T-helper 17 cell (primary cell): ENCODE measurements at regions not wholly inside any gene's neighbourhood (a gene's known extent, or its start where the extent isn't known, plus 50 kb on each side); places are given as distances from the start of the nearest gene placed in this dataset.

Source experiments
- ATAC-seq: fragments of 150-1000 bp; cut with Tn5 transposase; 2 replicates; pipeline ENCODE4 v1.10.0; 2021; ENCODE audit warnings: mild to moderate bottlenecking, moderate library complexity
- DNase-seq, 3 donors: peaks; one replicate each; pipeline versions ENCODE4 v3.0.0 to v3.0.0-alpha.2; 2020 to 2021
- H3K9me3 ChIP-seq: one replicate; pipeline ENCODE4 v1.7.0; 2013; ENCODE audit warnings: low read length, mild to moderate bottlenecking; ENCODE audit not compliant: control insufficient read depth, poor library complexity, severe bottlenecking
- H3K27ac Mint-ChIP-seq: one replicate; pipeline ENCODE4 v1.8.0; 2022; ENCODE audit warnings: mild to moderate bottlenecking, moderate library complexity, mixed read lengths
- H3K27me3 Mint-ChIP-seq: one replicate; pipeline ENCODE4 v1.8.0; 2022; ENCODE audit warnings: mixed read lengths
- H3K36me3 Mint-ChIP-seq: one replicate; pipeline ENCODE4 v1.8.0; 2022; ENCODE audit warnings: low read depth, mixed read lengths
- H3K4me1 Mint-ChIP-seq: one replicate; pipeline ENCODE4 v1.8.0; 2022; ENCODE audit warnings: mild to moderate bottlenecking, mixed read lengths
- H3K4me3 Mint-ChIP-seq: one replicate; pipeline ENCODE4 v1.8.0; 2022; ENCODE audit warnings: mild to moderate bottlenecking, moderate library complexity, mixed read lengths

- H3K9me3 ChIP-seq = no peaks in the 10 kb centered on the region
- Mint-ChIP-seq H3K27ac (no peak overlapping the region), H3K27me3 (no peaks in the 10 kb centered on the region), H3K4me3 (no peak overlapping the region), H3K4me1 (no peaks in the 10 kb centered on the region), H3K36me3 (no peaks in the 10 kb centered on the region)
- ATAC-seq (no peak), DNase-seq (no peak)
These were observed 62.0 kb upstream of the ST6GALNAC3 start for GRCh38 chr1:76012341-76013205.

DNA sequence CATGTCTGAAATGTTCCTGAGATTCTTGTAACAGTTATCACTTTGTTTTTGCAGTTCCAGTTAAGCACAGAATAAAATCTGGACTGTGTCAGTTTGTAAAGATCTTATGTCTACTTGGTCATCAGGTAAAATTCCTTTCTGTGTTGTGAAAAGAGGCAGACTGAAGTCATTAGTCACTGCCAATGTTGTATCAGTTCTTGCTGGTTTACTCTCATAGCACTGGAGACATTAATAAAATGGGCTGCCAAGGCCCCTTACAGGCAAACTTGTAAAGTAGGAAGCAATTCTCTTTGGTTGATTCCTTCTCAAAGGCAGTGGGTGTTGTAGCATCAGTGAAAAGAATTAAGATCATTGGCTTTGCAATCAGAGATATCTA, 61.4 kb upstream of the ST6GALNAC3 start:
- no peak overlapping the region for H3K4me3 Mint-ChIP-seq
- H3K27me3 Mint-ChIP-seq = no peaks in the 10 kb centered on the region
- no peaks in the 10 kb centered on the region for H3K36me3 Mint-ChIP-seq
- ATAC-seq (no peak), DNase-seq (no peak)
- H3K9me3 ChIP-seq = no peaks in the 10 kb centered on the region
- no peak overlapping the region for H3K27ac Mint-ChIP-seq
- H3K4me1 Mint-ChIP-seq = no peaks in the 10 kb centered on the region

DNA sequence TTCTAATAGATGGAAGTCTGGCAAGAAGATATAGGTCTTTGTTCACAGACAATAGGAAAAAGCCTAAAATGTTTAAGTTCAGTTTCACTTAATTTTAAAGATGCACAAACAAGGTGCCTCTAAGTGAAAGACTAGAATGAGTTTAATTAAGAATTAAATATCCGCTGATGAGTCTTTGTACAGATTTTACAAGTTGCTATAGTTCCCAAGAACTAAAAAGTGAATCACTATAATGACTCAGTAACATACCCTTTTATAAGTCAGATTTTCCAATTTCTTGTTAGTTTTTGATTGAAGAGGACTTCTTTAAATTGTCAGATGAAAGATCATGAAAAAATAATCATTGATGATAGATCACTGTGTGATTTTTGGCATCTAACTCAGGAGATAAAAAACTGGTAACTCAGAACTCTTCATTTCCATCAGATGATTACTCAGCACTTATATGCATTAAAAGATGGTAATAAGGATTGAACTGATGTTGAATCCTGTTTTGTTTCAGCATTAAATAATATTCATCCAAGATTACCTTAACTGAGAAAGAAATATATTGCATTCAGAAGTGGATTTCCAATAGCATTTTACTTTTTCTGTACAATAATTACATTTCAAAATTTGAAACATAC, 59.0 kb upstream of the ST6GALNAC3 start:
- Mint-ChIP-seq H3K4me1 (no peaks in the 10 kb centered on the region), H3K4me3 (no peak overlapping the region), H3K27ac (no peak overlapping the region), H3K36me3 (no peaks in the 10 kb centered on the region), H3K27me3 (no peaks in the 10 kb centered on the region)
- DNase-seq (no peak), ATAC-seq (no peak)
- no peaks in the 10 kb centered on the region for H3K9me3 ChIP-seq

DNA sequence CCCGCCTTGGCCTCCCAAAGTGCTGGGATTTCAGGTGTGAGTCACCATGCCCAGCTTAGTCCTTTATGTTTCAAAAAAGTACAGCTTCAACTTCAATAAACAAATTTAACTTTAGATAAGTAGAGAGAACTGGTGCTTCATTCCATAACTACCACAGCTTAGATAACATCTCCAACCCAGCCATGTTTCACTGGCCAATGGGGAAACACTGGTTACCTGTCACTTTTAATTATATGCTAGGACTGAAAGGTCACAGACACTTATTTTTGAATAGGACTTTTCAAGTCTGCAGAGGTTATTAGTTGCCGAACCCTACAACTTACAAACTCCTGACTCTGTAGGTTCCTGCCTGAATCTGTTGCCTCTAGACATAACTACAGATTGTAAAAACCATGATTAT, 56.5 kb upstream of the ST6GALNAC3 start:
- H3K4me1 Mint-ChIP-seq = no peaks in the 10 kb centered on the region
- DNase-seq (no peak), ATAC-seq (no peak)
- H3K36me3 Mint-ChIP-seq = no peaks in the 10 kb centered on the region
- no peak overlapping the region for H3K27ac Mint-ChIP-seq
- H3K9me3 ChIP-seq = no peaks in the 10 kb centered on the region
- peaks cover 7% of the 10 kb centered on the region for H3K27me3 Mint-ChIP-seq
- H3K4me3 Mint-ChIP-seq = no peak overlapping the region

- H3K27me3 Mint-ChIP-seq = peaks cover 18% of the 10 kb centered on the region
- DNase-seq (no peak), ATAC-seq (no peak)
- no peaks in the 10 kb centered on the region for H3K36me3 Mint-ChIP-seq
- H3K4me3 Mint-ChIP-seq = no peak overlapping the region
- no peaks in the 10 kb centered on the region for H3K9me3 ChIP-seq
- H3K4me1 Mint-ChIP-seq = no peaks in the 10 kb centered on the region
- H3K27ac Mint-ChIP-seq = no peak overlapping the region
These were observed 52.7 kb upstream of the ST6GALNAC3 start for GRCh38 chr1:76021846-76022245.

DNA sequence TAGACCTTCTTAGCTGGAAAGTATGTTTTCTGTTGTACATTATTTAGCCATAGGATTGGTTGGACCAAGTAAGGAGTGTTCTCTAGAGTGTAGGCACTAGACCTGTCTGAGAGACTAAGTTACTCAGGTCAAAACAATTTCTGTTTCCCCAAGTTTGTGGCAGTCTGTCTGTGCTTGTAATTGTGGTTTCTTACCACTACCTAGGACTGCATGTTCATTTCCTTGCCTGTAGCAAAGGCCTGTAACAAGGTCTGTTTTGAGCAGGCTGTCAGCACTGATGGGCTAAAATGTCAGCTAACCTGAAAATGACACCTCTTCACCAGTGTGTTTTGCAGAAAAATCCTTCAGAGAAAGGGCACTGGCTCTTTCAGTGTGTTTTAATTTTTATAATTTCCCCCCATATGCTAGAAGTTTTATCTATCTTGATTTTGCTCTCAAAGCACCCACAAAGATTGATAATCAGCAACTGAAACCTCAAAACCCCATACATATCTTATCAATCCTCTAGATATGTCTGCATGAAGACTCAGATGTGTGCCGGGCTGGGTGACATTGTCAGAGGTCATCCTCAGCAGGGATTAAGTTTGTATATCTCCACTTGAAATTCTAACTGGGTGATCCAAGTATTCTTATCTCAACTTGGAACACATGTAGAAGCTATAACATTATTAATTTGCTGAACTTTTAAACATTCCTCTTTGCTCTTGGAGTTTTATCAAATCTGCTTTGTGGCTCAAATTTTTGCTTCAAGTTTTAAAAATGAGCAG, 50.7 kb upstream of the ST6GALNAC3 start:
- no peak overlapping the region for H3K27ac Mint-ChIP-seq
- H3K4me1 Mint-ChIP-seq = no peaks in the 10 kb centered on the region
- no peak for ATAC-seq
- H3K9me3 ChIP-seq = no peaks in the 10 kb centered on the region
- H3K4me3 Mint-ChIP-seq = no peak overlapping the region
- no peak for DNase-seq
- H3K27me3 Mint-ChIP-seq = peaks cover 26% of the 10 kb centered on the region
- no peaks in the 10 kb centered on the region for H3K36me3 Mint-ChIP-seq
